ENCODE measurements at regions not wholly inside any gene's neighbourhood (a gene's known extent, or its start where the extent isn't known, plus 50 kb on each side); places are given as distances from the start of the nearest gene placed in this dataset.

DNA sequence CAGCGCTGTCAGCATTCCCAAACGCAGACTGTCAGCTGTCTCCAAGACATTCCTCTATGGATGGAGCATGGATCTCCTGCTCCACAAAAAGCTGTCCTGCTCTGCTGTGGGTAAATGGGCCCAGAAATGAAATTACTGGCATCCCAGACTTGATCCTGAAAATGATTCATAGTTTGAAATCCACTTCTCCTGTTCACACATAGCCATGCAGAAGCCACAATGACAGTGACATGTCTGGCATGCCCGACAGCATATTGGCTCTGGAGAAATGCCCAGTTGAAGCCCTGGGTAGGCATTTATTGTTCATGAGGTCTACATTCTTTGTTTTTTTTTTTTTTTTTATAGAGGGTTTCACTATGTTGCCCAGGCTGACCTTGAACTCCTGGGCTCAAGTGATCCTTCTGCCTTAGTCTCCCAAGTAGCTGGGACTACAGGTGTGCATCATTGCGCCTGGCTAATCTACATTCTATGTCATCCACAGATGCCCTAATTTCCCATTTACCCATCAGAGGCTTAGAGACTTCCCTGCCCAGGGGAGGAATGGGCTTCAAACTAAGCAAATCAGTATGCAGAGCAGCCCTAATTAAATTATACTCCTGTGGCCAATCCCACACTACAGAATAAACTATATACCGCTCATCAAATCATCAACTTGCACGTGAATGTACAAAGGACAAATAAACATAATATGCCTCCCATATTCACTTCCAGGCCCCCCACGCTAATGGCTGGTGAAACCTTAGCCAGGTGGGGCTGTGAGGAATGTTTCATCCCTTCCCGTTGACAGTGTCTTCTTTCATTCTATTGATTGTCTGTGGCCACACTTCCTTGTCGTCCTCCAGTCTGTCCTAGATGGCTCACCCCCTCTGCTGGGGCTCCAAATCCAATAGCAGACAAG lies 61.8 kb upstream of the EEPD1 start:
- TF ChIP-seq CTCF (IDR thresholded peaks at IDR 0.05; ENCODE audit: borderline replicate concordance, insufficient read depth, low read depth, low read length) = no peak
- no peak overlapping the region for H3K4me3 ChIP-seq (ENCODE audit: low read depth, low read length)

DNA sequence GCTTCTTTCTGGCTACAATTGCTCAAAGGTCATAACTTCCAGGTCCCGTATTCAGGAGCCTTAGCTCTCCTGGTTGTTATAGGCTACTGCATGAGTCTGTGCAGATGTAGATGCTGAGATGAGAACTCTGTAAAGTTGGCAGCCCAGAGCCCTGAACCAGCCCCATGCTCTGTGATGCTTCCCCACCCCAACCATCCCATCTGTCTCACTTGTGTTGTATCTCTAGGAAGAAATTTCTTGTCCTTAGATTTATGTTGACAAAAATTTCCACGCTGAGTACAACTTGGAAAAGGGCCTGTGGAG lies 61.2 kb upstream of the EEPD1 start:
- TF ChIP-seq CTCF (IDR thresholded peaks at IDR 0.05; ENCODE audit: borderline replicate concordance, insufficient read depth, low read depth, low read length) = no peak

GRCh38 chr7:36092221-36092771 lies 60.8 kb upstream of the EEPD1 start:
- H3K4me3 ChIP-seq (ENCODE audit: low read depth, low read length) = no peak overlapping the region
- no peak for TF ChIP-seq CTCF (IDR thresholded peaks at IDR 0.05; ENCODE audit: borderline replicate concordance, insufficient read depth, low read depth, low read length)

More for the DNA sequence above, 61.2 kb upstream of the EEPD1 start:
- no peak overlapping the region for H3K4me3 ChIP-seq (ENCODE audit: low read depth, low read length)

DNA sequence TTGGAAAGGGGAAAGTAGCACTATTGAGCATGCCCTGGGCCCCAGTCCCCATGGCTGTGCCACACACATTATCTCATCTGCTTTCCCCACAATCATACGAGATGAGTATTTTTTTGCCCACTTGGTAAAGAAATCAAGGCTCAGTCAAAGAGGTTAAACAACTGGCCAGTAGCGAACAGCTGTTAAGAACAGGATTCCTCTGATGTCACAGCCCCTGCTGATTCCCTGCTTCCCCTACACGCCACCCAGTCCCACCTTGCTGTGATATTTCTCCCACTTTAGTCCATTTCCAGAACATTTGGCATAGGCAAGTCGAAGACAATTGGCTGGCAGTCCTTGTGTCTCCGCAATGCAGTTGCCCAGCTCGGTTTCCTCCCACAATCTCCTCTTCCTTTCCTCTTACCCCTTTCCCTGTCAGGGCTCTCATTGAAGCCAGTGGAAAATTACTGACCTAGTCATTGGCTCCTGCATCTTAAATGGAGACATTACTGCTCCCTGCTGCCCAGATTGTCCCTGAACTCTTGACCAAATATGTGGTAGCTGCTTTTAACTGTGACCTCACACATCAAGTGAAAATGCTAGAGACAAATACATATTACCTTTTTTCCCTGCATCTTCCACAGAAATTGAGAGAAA lies 56.5 kb upstream of the EEPD1 start:
- TF ChIP-seq CTCF (IDR thresholded peaks at IDR 0.05; ENCODE audit: borderline replicate concordance, insufficient read depth, low read depth, low read length) = no peak

GRCh38 chr7:36098096-36098495 lies 55.0 kb upstream of the EEPD1 start:
- no peak for TF ChIP-seq CTCF (IDR thresholded peaks at IDR 0.05; ENCODE audit: borderline replicate concordance, insufficient read depth, low read depth, low read length)
- no peak overlapping the region for H3K4me3 ChIP-seq (ENCODE audit: low read depth, low read length)

More for the DNA sequence above, 56.5 kb upstream of the EEPD1 start:
- no peak overlapping the region for H3K4me3 ChIP-seq (ENCODE audit: low read depth, low read length)

DNA sequence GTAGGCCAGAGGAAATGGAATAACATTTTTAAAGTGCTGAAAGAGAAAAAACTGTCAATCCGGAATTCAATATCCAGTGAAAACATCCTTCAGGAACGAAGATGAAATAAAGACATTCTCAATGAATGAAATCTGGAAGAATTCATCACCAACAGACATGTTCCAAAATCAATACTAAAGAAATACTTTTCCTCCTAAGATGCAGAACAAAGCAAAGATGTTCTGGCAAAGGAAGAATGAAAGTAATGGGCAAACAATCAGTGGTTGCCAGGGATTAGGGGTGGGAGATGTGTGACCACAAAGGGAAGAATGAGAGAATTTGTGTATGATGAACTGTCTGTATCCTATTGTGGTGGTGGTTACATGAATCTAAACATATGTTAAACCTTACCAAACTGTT lies 52.8 kb upstream of the EEPD1 start:
- H3K4me3 ChIP-seq (ENCODE audit: low read depth, low read length) = no peak overlapping the region
- TF ChIP-seq CTCF (IDR thresholded peaks at IDR 0.05; ENCODE audit: borderline replicate concordance, insufficient read depth, low read depth, low read length) = no peak

Data from GM12875 (cell line).